ENCODE measurements at regions not wholly inside any gene's neighbourhood (a gene's known extent, or its start where the extent isn't known, plus 50 kb on each side); places are given as distances from the start of the nearest gene placed in this dataset.

GRCh38 chr13:34344816-34345215 is 526.9 kb downstream of the RFC3 start:
- TF ChIP-seq CTCF (IDR thresholded peaks at IDR 0.05), result no peak
- no peak for TF ChIP-seq POLR2A (IDR thresholded peaks at IDR 0.05)
- no peak for TF ChIP-seq POLR2AphosphoS5 (IDR thresholded peaks at IDR 0.05)

Measured in gastroesophageal sphincter (tissue), 3 donors.